ENCODE measurements at regions not wholly inside any gene's neighbourhood (a gene's known extent, or its start where the extent isn't known, plus 50 kb on each side); places are given as distances from the start of the nearest gene placed in this dataset.
"Not testable (repeated sequence)": the region's sequence is repeated elsewhere in the genome, so short reads cannot be mapped to it uniquely, and the experiment has no call there.

DNA sequence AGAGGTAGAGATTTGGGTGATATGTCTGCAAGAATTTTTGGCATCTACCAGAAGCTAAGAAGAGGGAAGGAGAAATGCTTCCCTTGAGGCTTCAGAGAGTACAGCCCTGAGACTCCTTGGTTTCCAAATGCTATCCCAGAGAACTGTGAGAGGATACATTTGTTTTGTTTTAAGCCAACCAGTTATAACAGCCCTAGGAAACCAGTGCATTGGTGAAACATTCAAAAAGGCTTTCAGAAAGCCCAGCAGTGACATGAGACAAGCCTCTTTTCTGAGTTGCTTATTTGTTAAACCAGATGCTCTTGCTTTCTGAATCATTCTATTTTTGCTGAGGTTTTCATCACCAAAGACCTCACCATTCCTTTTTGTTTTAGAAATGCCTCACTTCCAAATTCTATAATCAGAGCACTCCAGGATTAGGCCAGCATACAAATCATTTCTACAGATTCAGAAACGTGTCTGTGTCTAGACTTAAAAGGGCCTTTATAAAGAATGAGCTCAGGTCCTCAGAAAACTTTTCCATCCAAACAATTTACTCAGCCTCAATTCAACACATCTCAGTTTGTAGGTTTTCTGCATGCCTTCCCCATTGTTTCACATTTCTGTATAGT, 1617.8 kb upstream of the FLRT2 start:
- H3K9me3 ChIP-seq = no peaks in the 10 kb centered on the region
- no peaks in the 10 kb centered on the region for H3K36me3 ChIP-seq (ENCODE audit: control insufficient read depth, insufficient read depth, low read length)
- BruUV-seq (replicated peaks) = no TSS peak
- Mint-ChIP-seq H3K4me1 (ENCODE audit: low read depth, unreplicated experiment) (peaks cover 20% of the 10 kb centered on the region), H3K36me3 (ENCODE audit: insufficient read depth, unreplicated experiment) (peaks cover 5% of the 10 kb centered on the region), H3K27ac (ENCODE audit: unreplicated experiment) (no peak overlapping the region), H3K27me3 (ENCODE audit: insufficient read depth, unreplicated experiment) (no peaks in the 10 kb centered on the region), H3K4me3 (ENCODE audit: unreplicated experiment) (no peak overlapping the region), H3K9me3 (ENCODE audit: unreplicated experiment) (peaks cover 27% of the 10 kb centered on the region)
- DNase-seq = no peak
- CTCF ChIA-PET = no interaction called here
- H3K27me3 ChIP-seq (replicated peaks; ENCODE audit: control insufficient read depth, insufficient read depth, low read length) = no peaks in the 10 kb centered on the region
- H3K4me1 ChIP-seq = peaks cover 23% of the 10 kb centered on the region
- intact Hi-C loops (cut with micrococcal nuclease; ENCODE audit: unreplicated experiment) = loop anchor here (10.0 kb wide), 1 partner anchor 73 kb away; no protein-coding TSS in a partner anchor
- H3K4me3 ChIP-seq (ENCODE audit: low read depth, low read length) = no peak overlapping the region
- TF ChIP-seq CTCF (IDR thresholded peaks at IDR 0.05; ENCODE audit: insufficient read depth in 1 of 2, low read depth in 1 of 2, low read length in 1 of 2, severe bottlenecking in 1 of 2, unreplicated experiment in 1 of 2) = no peak
- POLR2A ChIA-PET = no interaction called here

GRCh38 chr14:83913476-83913875, 1616.5 kb upstream of the FLRT2 start:
- TF ChIP-seq CTCF (IDR thresholded peaks at IDR 0.05; ENCODE audit: insufficient read depth in 1 of 2, low read depth in 1 of 2, low read length in 1 of 2, severe bottlenecking in 1 of 2, unreplicated experiment in 1 of 2) = no peak
- POLR2A ChIA-PET = no interaction called here

GRCh38 chr14:83918546-83918945, 1611.4 kb upstream of the FLRT2 start:
- Mint-ChIP-seq H3K36me3 (ENCODE audit: insufficient read depth, unreplicated experiment) (peaks cover 5% of the 10 kb centered on the region), H3K4me3 (ENCODE audit: unreplicated experiment) (no peak overlapping the region), H3K4me1 (ENCODE audit: low read depth, unreplicated experiment) (peaks cover 20% of the 10 kb centered on the region), H3K27me3 (ENCODE audit: insufficient read depth, unreplicated experiment) (no peaks in the 10 kb centered on the region), H3K9me3 (ENCODE audit: unreplicated experiment) (peaks cover 17% of the 10 kb centered on the region), H3K27ac (ENCODE audit: unreplicated experiment) (no peak overlapping the region)
- TF ChIP-seq CTCF (IDR thresholded peaks at IDR 0.05; ENCODE audit: insufficient read depth in 1 of 2, low read depth in 1 of 2, low read length in 1 of 2, severe bottlenecking in 1 of 2, unreplicated experiment in 1 of 2) = no peak
- intact Hi-C loops (cut with micrococcal nuclease; ENCODE audit: unreplicated experiment) = loop anchor here (10.0 kb wide), 1 partner anchor 66 kb away; no protein-coding TSS in a partner anchor
- no peaks in the 10 kb centered on the region for H3K27me3 ChIP-seq (replicated peaks; ENCODE audit: control insufficient read depth, insufficient read depth, low read length)
- H3K9me3 ChIP-seq = no peaks in the 10 kb centered on the region
- no peak overlapping the region for H3K4me3 ChIP-seq (ENCODE audit: low read depth, low read length)
- no peak for DNase-seq
- POLR2A ChIA-PET = no interaction called here
- CTCF ChIA-PET = no interaction called here
- H3K36me3 ChIP-seq (ENCODE audit: control insufficient read depth, insufficient read depth, low read length) = no peaks in the 10 kb centered on the region
- no TSS peak for BruUV-seq (replicated peaks)
- peaks cover 23% of the 10 kb centered on the region for H3K4me1 ChIP-seq

More at GRCh38 chr14:83913476-83913875, 1616.5 kb upstream of the FLRT2 start:
- intact Hi-C loops (cut with micrococcal nuclease; ENCODE audit: unreplicated experiment) = loop anchor here (10.0 kb wide), 1 partner anchor 71 kb away; no protein-coding TSS in a partner anchor
- Histone ChIP-seq H3K4me1 (peaks cover 23% of the 10 kb centered on the region), H3K36me3 (ENCODE audit: control insufficient read depth, insufficient read depth, low read length) (no peaks in the 10 kb centered on the region), H3K27me3 (replicated peaks; ENCODE audit: control insufficient read depth, insufficient read depth, low read length) (no peaks in the 10 kb centered on the region), H3K4me3 (ENCODE audit: low read depth, low read length) (no peak overlapping the region), H3K9me3 (no peaks in the 10 kb centered on the region)
- CTCF ChIA-PET = no interaction called here
- H3K9me3 Mint-ChIP-seq (ENCODE audit: unreplicated experiment) = peaks cover 27% of the 10 kb centered on the region
- peaks cover 5% of the 10 kb centered on the region for H3K36me3 Mint-ChIP-seq (ENCODE audit: insufficient read depth, unreplicated experiment)
- H3K27ac Mint-ChIP-seq (ENCODE audit: unreplicated experiment) = no peak overlapping the region
- no TSS peak for BruUV-seq (replicated peaks)
- DNase-seq = no peak
- H3K27me3 Mint-ChIP-seq (ENCODE audit: insufficient read depth, unreplicated experiment) = no peaks in the 10 kb centered on the region
- no peak overlapping the region for H3K4me3 Mint-ChIP-seq (ENCODE audit: unreplicated experiment)
- H3K4me1 Mint-ChIP-seq (ENCODE audit: low read depth, unreplicated experiment) = peaks cover 20% of the 10 kb centered on the region

GRCh38 chr14:83919675-83920074, 1610.3 kb upstream of the FLRT2 start:
- peaks cover 12% of the 10 kb centered on the region for H3K4me1 Mint-ChIP-seq (ENCODE audit: low read depth, unreplicated experiment)
- POLR2A ChIA-PET; DNase-seq; H3K36me3 ChIP-seq (ENCODE audit: control insufficient read depth, insufficient read depth, low read length); H3K27me3 ChIP-seq (replicated peaks; ENCODE audit: control insufficient read depth, insufficient read depth, low read length); H3K9me3 Mint-ChIP-seq (ENCODE audit: unreplicated experiment); H3K27me3 Mint-ChIP-seq (ENCODE audit: insufficient read depth, unreplicated experiment); H3K36me3 Mint-ChIP-seq (ENCODE audit: insufficient read depth, unreplicated experiment); CTCF ChIA-PET; H3K4me3 Mint-ChIP-seq (ENCODE audit: unreplicated experiment); H3K9me3 ChIP-seq; H3K4me3 ChIP-seq (ENCODE audit: low read depth, low read length); H3K27ac Mint-ChIP-seq (ENCODE audit: unreplicated experiment); BruUV-seq (replicated peaks): not testable (repeated sequence)
- intact Hi-C loops (cut with micrococcal nuclease; ENCODE audit: unreplicated experiment) = loop anchor here (10.0 kb wide), 1 partner anchor 65 kb away; no protein-coding TSS in a partner anchor
- peaks cover 18% of the 10 kb centered on the region for H3K4me1 ChIP-seq

All from Caco-2 (cell line).